G401.6 (cell line): ENCODE measurements at regions not wholly inside any gene's neighbourhood (a gene's known extent, or its start where the extent isn't known, plus 50 kb on each side); places are given as distances from the start of the nearest gene placed in this dataset.

Experiments used
- FAIRE-seq: peaks from 2 replicates; lab custom pipeline; 2012; peaks lifted over from hg19 to GRCh38; lab: Jason Lieb, UNC

- no peak for FAIRE-seq
These were observed 129.9 kb upstream of the ZNF644 start for GRCh38 chr1:91151702-91152101.

- FAIRE-seq, result no peak
These were observed 126.8 kb upstream of the ZNF644 start for GRCh38 chr1:91148641-91149069.

GRCh38 chr1:91141858-91142257 is 120.0 kb upstream of the ZNF644 start:
- FAIRE-seq, result no peak

GRCh38 chr1:91138959-91139358 is 117.1 kb upstream of the ZNF644 start:
- FAIRE-seq, result no peak

- no peak for FAIRE-seq
These were observed 115.5 kb upstream of the ZNF644 start for GRCh38 chr1:91137173-91137852.

GRCh38 chr1:91135799-91136198 is 114.0 kb upstream of the ZNF644 start:
- FAIRE-seq, result no peak

- no peak for FAIRE-seq
These were observed 111.4 kb upstream of the ZNF644 start for GRCh38 chr1:91133248-91133647.

- FAIRE-seq, result no peak
These were observed 108.6 kb upstream of the ZNF644 start for GRCh38 chr1:91130256-91130985.

GRCh38 chr1:91129458-91129857 is 107.6 kb upstream of the ZNF644 start:
- no peak for FAIRE-seq

- no peak for FAIRE-seq
These were observed 107.2 kb upstream of the ZNF644 start for GRCh38 chr1:91129017-91129416.

GRCh38 chr1:91124989-91125417 is 103.2 kb upstream of the ZNF644 start:
- no peak for FAIRE-seq

GRCh38 chr1:91124290-91124985 is 102.6 kb upstream of the ZNF644 start:
- no peak for FAIRE-seq

GRCh38 chr1:91123773-91124172 is 101.9 kb upstream of the ZNF644 start:
- no peak for FAIRE-seq

- FAIRE-seq, result no peak
These were observed 101.5 kb upstream of the ZNF644 start for GRCh38 chr1:91123319-91123718.

GRCh38 chr1:91122106-91122717 is 100.4 kb upstream of the ZNF644 start:
- FAIRE-seq, result no peak

GRCh38 chr1:91121366-91121765 is 99.5 kb upstream of the ZNF644 start:
- FAIRE-seq, result no peak

GRCh38 chr1:91120936-91121335 is 99.1 kb upstream of the ZNF644 start:
- FAIRE-seq, result no peak

- no peak for FAIRE-seq
These were observed 98.6 kb upstream of the ZNF644 start for GRCh38 chr1:91120421-91120820.

- no peak for FAIRE-seq
These were observed 82.9 kb upstream of the ZNF644 start for GRCh38 chr1:91104712-91105111.

GRCh38 chr1:91101328-91101727 is 79.5 kb upstream of the ZNF644 start:
- no peak for FAIRE-seq

GRCh38 chr1:91099746-91100621 is 78.1 kb upstream of the ZNF644 start:
- FAIRE-seq, result no peak
